GM13977 (cell line): ENCODE measurements at regions not wholly inside any gene's neighbourhood (a gene's known extent, or its start where the extent isn't known, plus 50 kb on each side); places are given as distances from the start of the nearest gene placed in this dataset.

Source experiments
- DNase-seq: peaks from one replicate; pipeline ENCODE4 v3.0.0; 2012; ENCODE audit warnings: low spot score
- CTCF ChIP-seq: IDR thresholded peaks from 2 replicates; pipeline ENCODE4 v1.5.1; 2012; ENCODE audit warnings: mild to moderate bottlenecking, control low read depth; ENCODE audit not compliant: insufficient read depth; ENCODE audit errors: extremely low read depth, missing control alignments
- in situ Hi-C: fragments of 300-500 bp; cut with MboI; formaldehyde crosslinking; loops from one replicate; pipeline ENCODE4 v1.12.0; 2022; ENCODE audit warnings: low sequenced_read_pairs, low pct_unique_long_range_greater_than_20kb, mixed read lengths, inconsistent platforms; ENCODE audit not compliant: unreplicated experiment

GRCh38 chr7:18222636-18223035, 195.0 kb upstream of the PRPS1L1 start:
- in situ Hi-C loops = no loop called here
- DNase-seq = no peak
- no peak for TF ChIP-seq CTCF

GRCh38 chr7:18224138-18224537, 196.5 kb upstream of the PRPS1L1 start:
- no peak for TF ChIP-seq CTCF
- DNase-seq = no peak
- in situ Hi-C loops = no loop called here

- DNase-seq = no peak
- TF ChIP-seq CTCF = no peak
- in situ Hi-C loops = no loop called here
These were observed 197.4 kb upstream of the PRPS1L1 start for GRCh38 chr7:18225067-18225466.

- TF ChIP-seq CTCF = no peak
- DNase-seq = no peak
- in situ Hi-C loops = no loop called here
These were observed 199.0 kb upstream of the PRPS1L1 start for GRCh38 chr7:18226598-18226997.

- in situ Hi-C loops = no loop called here
- TF ChIP-seq CTCF = no peak
- no peak for DNase-seq
These were observed 201.0 kb upstream of the PRPS1L1 start for GRCh38 chr7:18228686-18229085.

GRCh38 chr7:18230271-18230670, 202.6 kb upstream of the PRPS1L1 start:
- DNase-seq = no peak
- in situ Hi-C loops = no loop called here

More at GRCh38 chr7:18230271-18230670, 202.6 kb upstream of the PRPS1L1 start:
- TF ChIP-seq CTCF = no peak
